Retinal pigment epithelial cell (primary cell): ENCODE measurements at regions not wholly inside any gene's neighbourhood (a gene's known extent, or its start where the extent isn't known, plus 50 kb on each side); places are given as distances from the start of the nearest gene placed in this dataset.

ENCODE experiments used
- DNase-seq: peaks from one replicate; pipeline ENCODE4 v3.0.0-alpha.2; 2010; ENCODE audit warnings: low read depth
- H3K4me3 ChIP-seq: 2 replicates; pipeline ENCODE4 v1.5.1; 2011; ENCODE audit warnings: mild to moderate bottlenecking, low read length, control low read depth, moderate library complexity
- CTCF ChIP-seq: conservative IDR thresholded peaks from 2 replicates; pipeline ENCODE4 v1.5.1; 2011; ENCODE audit warnings: low read depth, low read length, control low read depth, inconsistent platforms

GRCh38 chr11:112606656-112607055 lies 346.0 kb upstream of the PLET1 start:
- TF ChIP-seq CTCF: no peak
- no peak for DNase-seq
- no peak overlapping the region for H3K4me3 ChIP-seq

- no peak for DNase-seq
- H3K4me3 ChIP-seq: no peak overlapping the region
- TF ChIP-seq CTCF: no peak
These were observed 347.8 kb upstream of the PLET1 start for GRCh38 chr11:112608509-112608908.

- no peak for DNase-seq
- no peak overlapping the region for H3K4me3 ChIP-seq
- TF ChIP-seq CTCF: no peak
These were observed 349.8 kb upstream of the PLET1 start for GRCh38 chr11:112610494-112610893.

GRCh38 chr11:112610996-112611750 lies 350.0 kb upstream of the NCAM1 start:
- H3K4me3 ChIP-seq: no peak overlapping the region
- no peak for TF ChIP-seq CTCF
- no peak for DNase-seq

- no peak overlapping the region for H3K4me3 ChIP-seq
- no peak for DNase-seq
- TF ChIP-seq CTCF: no peak
These were observed 349.4 kb upstream of the NCAM1 start for GRCh38 chr11:112611771-112612170.

GRCh38 chr11:112612250-112612849 lies 348.9 kb upstream of the NCAM1 start:
- DNase-seq: no peak
- TF ChIP-seq CTCF: no peak
- no peak overlapping the region for H3K4me3 ChIP-seq
